Smooth muscle cell (in vitro differentiated cells): ENCODE measurements at regions not wholly inside any gene's neighbourhood (a gene's known extent, or its start where the extent isn't known, plus 50 kb on each side); places are given as distances from the start of the nearest gene placed in this dataset.

ENCODE experiments used
- DNase-seq: peaks from one replicate; lab custom pipeline; 2025; ENCODE audit not compliant: unreplicated experiment; lab: John Stamatoyannopoulos, UW
- H2AFZ ChIP-seq: fragments of 200-600 bp; sonication (generic); 2 replicates; pipeline ENCODE4 v1.6.0; 2016; ENCODE audit warnings: antibody characterized with exemption, low read depth, mild to moderate bottlenecking
- H3F3A ChIP-seq: fragments of 200-600 bp; sonication (generic); 2 replicates; pipeline ENCODE4 v1.6.0; 2017; ENCODE audit warnings: antibody characterized with exemption, low read depth
- H3K27ac ChIP-seq: fragments of 200-600 bp; sonication (generic); 2 replicates; pipeline ENCODE4 v1.5.1; 2016; ENCODE audit warnings: low read depth, mild to moderate bottlenecking
- H3K27me3 ChIP-seq: fragments of 200-600 bp; sonication (generic); 2 replicates; pipeline ENCODE4 v1.6.1; 2016; ENCODE audit warnings: low read depth, mild to moderate bottlenecking
- H3K36me3 ChIP-seq: fragments of 200-600 bp; sonication (generic); 2 replicates; pipeline ENCODE4 v1.5.1; 2016; ENCODE audit warnings: low read depth
- H3K4me1 ChIP-seq: fragments of 200-600 bp; sonication (generic); 2 replicates; pipeline ENCODE4 v1.5.1; 2016; ENCODE audit warnings: low read depth
- H3K4me2 ChIP-seq: fragments of 200-600 bp; sonication (generic); 2 replicates; pipeline ENCODE4 v1.6.0; 2016; ENCODE audit warnings: mild to moderate bottlenecking
- H3K4me3 ChIP-seq: fragments of 200-600 bp; sonication (generic); 2 replicates; pipeline ENCODE4 v1.5.1; 2016; ENCODE audit warnings: mild to moderate bottlenecking
- H3K79me2 ChIP-seq: fragments of 200-600 bp; sonication (generic); 2 replicates; pipeline ENCODE4 v1.6.0; 2016; ENCODE audit warnings: low read depth, mild to moderate bottlenecking
- H3K9ac ChIP-seq: fragments of 200-600 bp; sonication (generic); 2 replicates; pipeline ENCODE4 v1.6.0; 2016; ENCODE audit warnings: low read depth
- H3K9me3 ChIP-seq: fragments of 200-600 bp; sonication (generic); replicated peaks from 2 replicates; pipeline ENCODE4 v1.5.1; 2016; ENCODE audit warnings: low read depth
- H4K20me1 ChIP-seq: fragments of 200-600 bp; sonication (generic); 2 replicates; pipeline ENCODE4 v1.6.0; 2016; ENCODE audit warnings: low read depth
- WGBS: methylation state at CpG from one replicate; pipeline ENCODE4 v1.1.7; 2016; ENCODE audit warnings: low lambda C conversion rate; 5-methylcytosine and 5-hydroxymethylcytosine counted together
- TF ChIP-seq, protein P1 (sequence below): fragments of 200-600 bp; sonication (generic); IDR thresholded peaks from 2 replicates; pipeline ENCODE4 v1.5.1; 2017; ENCODE audit warnings: borderline replicate concordance, mild to moderate bottlenecking, antibody characterized with exemption; ENCODE audit not compliant: insufficient read depth, poor library complexity, severe bottlenecking

DNA sequence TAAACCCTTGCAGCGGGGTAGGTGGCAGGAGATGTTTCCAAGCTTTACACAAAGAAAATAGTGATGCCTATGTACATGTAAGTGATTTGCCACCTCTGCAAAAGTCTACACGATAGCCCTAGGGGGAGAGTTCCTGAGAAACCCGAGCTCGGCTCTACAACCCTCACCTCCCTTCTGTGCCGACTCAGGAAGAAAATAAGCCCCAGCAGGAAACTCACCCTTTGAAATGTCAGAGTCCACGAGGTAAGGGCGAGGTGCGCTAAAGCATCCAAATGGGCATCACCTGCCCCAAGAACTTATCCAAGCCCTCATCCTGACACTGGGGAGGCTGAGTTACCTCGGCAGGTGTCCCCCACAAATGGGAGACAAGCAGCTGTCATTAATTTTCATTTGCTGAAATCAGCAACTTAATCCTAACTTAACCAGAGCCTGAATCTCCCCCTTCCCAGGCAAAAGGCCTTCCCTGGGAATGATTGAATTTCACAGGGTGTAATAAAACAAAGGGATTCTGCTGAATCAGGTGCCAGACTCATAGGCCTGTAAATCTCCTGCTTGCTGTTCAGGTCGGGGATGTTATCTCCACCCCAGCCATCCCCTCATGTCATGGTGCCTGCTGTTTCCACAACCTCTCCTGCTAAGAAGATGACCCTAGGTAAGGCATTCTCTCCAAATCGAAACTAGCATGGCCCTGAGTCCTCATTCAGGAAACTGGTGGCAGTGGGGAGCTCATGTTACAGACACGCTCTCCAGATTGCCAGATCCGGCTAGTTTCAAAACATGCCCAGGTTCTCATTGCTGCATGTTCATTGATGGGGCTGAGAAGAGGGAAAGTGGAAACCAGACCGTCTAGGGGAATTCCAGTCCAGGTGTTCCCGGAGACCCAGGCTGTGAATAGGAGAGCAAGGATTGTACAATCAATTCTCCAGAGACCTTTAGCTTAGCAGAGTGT lies 105.3 kb upstream of the KIRREL3 start:
- DNase-seq = no peak
- peaks cover 29% of the 10 kb centered on the region for H3K4me1 ChIP-seq
- peaks cover 14% of the 10 kb centered on the region for H3K27me3 ChIP-seq
- 62% methylated on average over 15 of the region's 15 CpGs for WGBS
- H3F3A ChIP-seq = no peaks in the 10 kb centered on the region
- H3K4me2 ChIP-seq = no peak overlapping the region
- H3K79me2 ChIP-seq = no peaks in the 10 kb centered on the region
- H3K9ac ChIP-seq = no peak overlapping the region
- no peak overlapping the region for H3K4me3 ChIP-seq
- TF ChIP-seq, protein P1, sequence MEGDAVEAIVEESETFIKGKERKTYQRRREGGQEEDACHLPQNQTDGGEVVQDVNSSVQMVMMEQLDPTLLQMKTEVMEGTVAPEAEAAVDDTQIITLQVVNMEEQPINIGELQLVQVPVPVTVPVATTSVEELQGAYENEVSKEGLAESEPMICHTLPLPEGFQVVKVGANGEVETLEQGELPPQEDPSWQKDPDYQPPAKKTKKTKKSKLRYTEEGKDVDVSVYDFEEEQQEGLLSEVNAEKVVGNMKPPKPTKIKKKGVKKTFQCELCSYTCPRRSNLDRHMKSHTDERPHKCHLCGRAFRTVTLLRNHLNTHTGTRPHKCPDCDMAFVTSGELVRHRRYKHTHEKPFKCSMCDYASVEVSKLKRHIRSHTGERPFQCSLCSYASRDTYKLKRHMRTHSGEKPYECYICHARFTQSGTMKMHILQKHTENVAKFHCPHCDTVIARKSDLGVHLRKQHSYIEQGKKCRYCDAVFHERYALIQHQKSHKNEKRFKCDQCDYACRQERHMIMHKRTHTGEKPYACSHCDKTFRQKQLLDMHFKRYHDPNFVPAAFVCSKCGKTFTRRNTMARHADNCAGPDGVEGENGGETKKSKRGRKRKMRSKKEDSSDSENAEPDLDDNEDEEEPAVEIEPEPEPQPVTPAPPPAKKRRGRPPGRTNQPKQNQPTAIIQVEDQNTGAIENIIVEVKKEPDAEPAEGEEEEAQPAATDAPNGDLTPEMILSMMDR = no peak
- H3K36me3 ChIP-seq = no peaks in the 10 kb centered on the region
- no peaks in the 10 kb centered on the region for H3K9me3 ChIP-seq
- no peak overlapping the region for H3K27ac ChIP-seq
- H4K20me1 ChIP-seq = no peaks in the 10 kb centered on the region
- H2AFZ ChIP-seq = no peak overlapping the region

DNA sequence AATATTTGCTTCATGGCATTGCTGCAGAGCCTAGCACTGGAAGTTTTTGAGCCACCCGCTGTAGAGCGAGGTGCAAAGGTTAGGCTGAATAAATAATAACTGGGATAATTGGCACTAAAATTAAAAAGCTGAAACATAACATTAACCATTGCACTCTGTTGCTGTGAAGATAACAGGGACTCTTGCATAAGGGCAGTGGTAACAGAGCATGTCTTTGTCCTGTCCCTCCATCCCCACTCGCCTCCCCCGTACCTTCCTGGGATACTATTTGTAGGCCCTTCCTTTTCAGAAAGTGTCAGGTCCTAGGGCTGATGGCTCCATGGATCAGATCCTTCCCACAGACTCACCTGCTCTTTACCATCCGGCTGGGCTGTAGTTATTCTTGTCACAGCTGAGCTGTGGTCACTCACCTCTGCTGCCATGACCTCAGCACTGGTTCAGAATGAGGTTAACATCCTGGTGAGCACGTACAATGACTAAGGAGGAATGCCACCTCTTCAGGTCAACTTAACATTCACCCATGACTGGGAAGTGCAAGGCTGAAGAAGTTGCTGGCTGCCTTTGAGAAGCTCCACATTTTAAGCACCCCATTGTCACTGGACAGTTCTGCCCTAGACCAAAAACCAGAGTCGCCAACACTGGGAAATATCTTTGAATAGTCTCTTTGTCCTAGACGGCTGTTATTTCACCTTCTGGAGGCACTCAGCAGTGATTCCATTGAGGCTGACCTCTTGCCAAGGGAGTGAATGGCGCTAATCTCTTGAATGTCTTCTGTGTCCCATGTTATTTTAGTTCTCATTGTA lies 103.2 kb upstream of the KIRREL3 start:
- H3K4me1 ChIP-seq = peaks cover 17% of the 10 kb centered on the region
- TF ChIP-seq, protein P1 = no peak
- WGBS = 88% methylated on average over 9 of the region's 9 CpGs
- H3K36me3 ChIP-seq = no peaks in the 10 kb centered on the region
- H3K27ac ChIP-seq = no peak overlapping the region
- H2AFZ ChIP-seq = no peak overlapping the region
- H3K4me2 ChIP-seq = no peak overlapping the region
- no peak overlapping the region for H3K9ac ChIP-seq
- H3K79me2 ChIP-seq = no peaks in the 10 kb centered on the region
- no peaks in the 10 kb centered on the region for H3F3A ChIP-seq
- no peak for DNase-seq
- no peaks in the 10 kb centered on the region for H4K20me1 ChIP-seq
- no peaks in the 10 kb centered on the region for H3K9me3 ChIP-seq
- no peaks in the 10 kb centered on the region for H3K27me3 ChIP-seq
- no peak overlapping the region for H3K4me3 ChIP-seq

DNA sequence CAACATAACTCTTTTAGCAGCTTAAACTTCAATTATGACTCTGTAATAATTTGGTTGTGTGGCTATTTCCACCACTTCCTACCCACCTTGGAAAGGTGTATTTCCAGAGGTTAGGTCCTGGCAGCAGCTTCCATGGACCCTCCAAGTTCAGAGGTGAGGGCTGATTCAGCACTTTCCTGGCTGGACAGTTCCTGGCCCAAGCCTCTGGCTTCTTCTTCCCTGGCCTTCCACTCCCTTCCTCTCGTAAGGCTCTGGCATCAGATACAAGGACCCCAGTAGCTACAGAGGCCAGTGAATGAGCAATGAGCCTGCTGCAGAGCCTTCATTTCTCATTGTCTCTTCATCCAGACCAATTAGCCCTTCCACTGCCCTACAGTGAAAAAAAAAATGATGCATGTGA lies 98.1 kb upstream of the KIRREL3 start:
- no peak overlapping the region for H3K27ac ChIP-seq
- H2AFZ ChIP-seq = no peak overlapping the region
- H3K27me3 ChIP-seq = no peaks in the 10 kb centered on the region
- 67% methylated on average over 1 of the region's 1 CpG for WGBS
- H3K4me2 ChIP-seq = no peak overlapping the region
- no peaks in the 10 kb centered on the region for H3K79me2 ChIP-seq
- no peak overlapping the region for H3K4me3 ChIP-seq
- TF ChIP-seq, protein P1 = no peak
- H3K9me3 ChIP-seq = no peaks in the 10 kb centered on the region
- H3K9ac ChIP-seq = no peak overlapping the region
- peaks cover 6% of the 10 kb centered on the region for H3K4me1 ChIP-seq
- DNase-seq = no peak
- H3F3A ChIP-seq = no peaks in the 10 kb centered on the region
- no peaks in the 10 kb centered on the region for H3K36me3 ChIP-seq
- no peaks in the 10 kb centered on the region for H4K20me1 ChIP-seq
